ENCODE measurements at regions not wholly inside any gene's neighbourhood (a gene's known extent, or its start where the extent isn't known, plus 50 kb on each side); places are given as distances from the start of the nearest gene placed in this dataset.
A peak's percentile ranks its signal among the peaks of the same experiment; 100 is the strongest.

- no peaks in the 10 kb centered on the region for H3K4me1 ChIP-seq
- ATAC-seq: no peak
- no peaks in the 10 kb centered on the region for H3K27me3 ChIP-seq (ENCODE audit: low read depth)
- H3K9me3 ChIP-seq: no peaks in the 10 kb centered on the region
- intact Hi-C loops (cut with DNase I): no loop called here
- no peak overlapping the region for H3K4me3 ChIP-seq
- no peak for TF ChIP-seq CTCF (IDR thresholded peaks at IDR 0.05)
- no peak overlapping the region for H3K27ac ChIP-seq
- no peaks in the 10 kb centered on the region for H3K36me3 ChIP-seq
- DNase-seq: no peak
Observed at GRCh38 chr10:76679030-76679429, 958.6 kb downstream of the KCNMA1 start.

GRCh38 chr10:76675951-76676587 is 961.5 kb downstream of the KCNMA1 start:
- intact Hi-C loops (cut with DNase I): no loop called here
- no peak for DNase-seq

DNA sequence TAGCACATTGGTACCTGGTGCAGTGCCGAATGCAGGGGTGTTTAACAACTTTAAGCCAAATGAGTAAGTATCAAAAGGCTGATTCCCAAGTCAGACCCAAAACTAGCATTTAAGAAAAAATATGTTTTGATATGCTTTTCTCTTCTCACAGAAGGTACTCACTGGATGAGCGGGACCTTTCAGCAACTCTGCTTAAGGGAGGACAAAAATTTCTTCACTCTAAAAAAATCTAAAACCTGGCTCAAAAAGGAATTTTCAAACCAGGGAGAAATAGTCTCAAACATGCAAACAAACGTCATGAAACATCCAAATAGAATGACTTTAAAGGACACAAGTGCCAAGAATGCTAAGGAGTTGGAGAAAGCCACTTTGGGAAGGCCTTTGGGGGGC is 962.1 kb downstream of the KCNMA1 start:
- intact Hi-C loops (cut with DNase I): no loop called here
- no peak overlapping the region for H3K4me3 ChIP-seq
- no peaks in the 10 kb centered on the region for H3K27me3 ChIP-seq (ENCODE audit: low read depth)
- no peaks in the 10 kb centered on the region for H3K4me1 ChIP-seq
- no peak for ATAC-seq
- DNase-seq: no peak
- peak overlapping the region; percentile 63 for H3K27ac ChIP-seq
- no peak for TF ChIP-seq CTCF (IDR thresholded peaks at IDR 0.05)
- H3K9me3 ChIP-seq: no peaks in the 10 kb centered on the region
- H3K36me3 ChIP-seq: no peaks in the 10 kb centered on the region

More at GRCh38 chr10:76675951-76676587, 961.5 kb downstream of the KCNMA1 start:
- peak overlapping the region; percentile 63 for H3K27ac ChIP-seq
- no peaks in the 10 kb centered on the region for H3K27me3 ChIP-seq (ENCODE audit: low read depth)
- H3K36me3 ChIP-seq: no peaks in the 10 kb centered on the region
- H3K4me3 ChIP-seq: no peak overlapping the region
- H3K9me3 ChIP-seq: no peaks in the 10 kb centered on the region
- no peaks in the 10 kb centered on the region for H3K4me1 ChIP-seq
- ATAC-seq: peak; percentile 45 to 73
- TF ChIP-seq CTCF (IDR thresholded peaks at IDR 0.05): no peak

DNA sequence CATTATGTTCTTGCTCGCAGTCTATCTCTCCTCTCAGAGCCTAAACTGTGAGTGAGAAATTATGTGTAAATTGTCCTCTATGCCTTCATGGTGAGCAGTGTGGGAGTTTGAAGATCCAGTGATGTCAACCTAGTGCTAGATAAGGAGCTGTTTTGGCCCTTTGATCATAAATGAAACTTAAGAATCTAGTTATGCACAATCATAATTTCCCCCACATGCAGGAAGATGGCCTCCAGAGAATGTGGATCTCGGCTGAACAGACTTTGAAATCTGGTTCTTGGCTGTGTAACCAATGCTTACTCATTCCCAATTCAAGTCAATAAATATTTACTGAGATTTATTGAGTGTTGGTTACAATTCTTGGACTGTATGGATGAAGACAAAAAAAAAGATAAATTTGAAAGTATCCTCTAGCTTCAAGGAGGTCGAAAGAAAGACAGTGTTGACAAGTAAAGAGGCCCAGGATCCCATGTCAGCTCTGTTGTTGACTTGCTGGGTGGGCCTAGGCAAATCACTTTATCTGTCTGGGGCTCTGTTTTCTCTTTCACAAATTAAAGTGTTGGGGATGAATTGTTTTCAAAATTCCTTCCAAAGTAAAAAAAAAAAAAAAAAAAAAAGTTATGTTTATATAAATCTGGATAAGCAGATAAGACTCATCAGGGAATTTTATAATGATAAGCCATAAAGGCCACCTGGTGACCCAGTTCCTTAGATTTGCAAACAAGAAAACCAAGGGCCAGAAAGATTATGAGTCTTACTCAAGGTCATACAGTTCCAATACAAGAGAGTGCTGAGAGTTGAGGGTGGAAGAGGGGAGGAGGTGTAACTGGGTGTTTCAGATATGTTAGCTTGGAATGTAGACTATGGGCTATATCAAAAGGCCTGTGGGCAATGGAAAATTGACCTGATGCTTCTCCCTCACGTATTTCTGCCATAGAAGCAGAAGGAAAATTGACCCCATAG is 969.9 kb downstream of the KCNMA1 start:
- Histone ChIP-seq H3K9me3 (no peaks in the 10 kb centered on the region), H3K27me3 (ENCODE audit: low read depth) (no peaks in the 10 kb centered on the region), H3K36me3 (no peaks in the 10 kb centered on the region), H3K4me1 (no peaks in the 10 kb centered on the region), H3K4me3 (no peak overlapping the region), H3K27ac (no peak overlapping the region)
- peak; percentile 47 to 76 for ATAC-seq
- intact Hi-C loops (cut with DNase I): no loop called here
- no peak for TF ChIP-seq CTCF (IDR thresholded peaks at IDR 0.05)
- DNase-seq: no peak

- intact Hi-C loops (cut with DNase I): no loop called here
- no peaks in the 10 kb centered on the region for H3K4me1 ChIP-seq
- no peaks in the 10 kb centered on the region for H3K9me3 ChIP-seq
- ATAC-seq (no peak), DNase-seq (no peak)
- TF ChIP-seq CTCF (IDR thresholded peaks at IDR 0.05): no peak
- no peaks in the 10 kb centered on the region for H3K36me3 ChIP-seq
- H3K27ac ChIP-seq: no peak overlapping the region
- no peaks in the 10 kb centered on the region for H3K27me3 ChIP-seq (ENCODE audit: low read depth)
- H3K4me3 ChIP-seq: no peak overlapping the region
Observed at GRCh38 chr10:76666891-76667290, 970.7 kb downstream of the KCNMA1 start.
